GM23248 (cell line): ENCODE measurements at regions not wholly inside any gene's neighbourhood (a gene's known extent, or its start where the extent isn't known, plus 50 kb on each side); places are given as distances from the start of the nearest gene placed in this dataset.

Source experiments
- EZH2 ChIP-seq: fragments of 200-600 bp; sonication (generic); IDR thresholded peaks from 2 replicates; pipeline ENCODE4 v1.6.1; 2018; ENCODE audit warnings: antibody characterized with exemption, mild to moderate bottlenecking; ENCODE audit not compliant: insufficient read depth, poor library complexity, severe bottlenecking
- EZH2phosphoT487 ChIP-seq: fragments of 200-600 bp; sonication (generic); IDR thresholded peaks from 2 replicates; pipeline ENCODE4 v1.6.1; 2018; ENCODE audit warnings: antibody characterized with exemption, moderate library complexity, mild to moderate bottlenecking, low read depth; ENCODE audit not compliant: insufficient read depth

GRCh38 chr4:141304346-141304745, 83.7 kb downstream of the ZNF330 start:
- TF ChIP-seq EZH2, result no peak
- no peak for TF ChIP-seq EZH2phosphoT487
